OCI-LY1 (cell line): ENCODE measurements at regions not wholly inside any gene's neighbourhood (a gene's known extent, or its start where the extent isn't known, plus 50 kb on each side); places are given as distances from the start of the nearest gene placed in this dataset.

Experiments
- H2AFZ ChIP-seq: fragments of 200-600 bp; sonication (generic), shearing (Covaris generic); 2 replicates; pipeline ENCODE4 v1.6.0; 2014; ENCODE audit warnings: antibody characterized with exemption, mild to moderate bottlenecking, low read length
- H3F3A ChIP-seq: fragments of 200-600 bp; sonication (generic), shearing (Covaris generic); 2 replicates; pipeline ENCODE4 v1.6.0; 2014; ENCODE audit warnings: mild to moderate bottlenecking, antibody characterized with exemption, low read length, moderate library complexity; ENCODE audit not compliant: insufficient read depth
- H3K27ac ChIP-seq: fragments of 200-600 bp; sonication (generic); 2 replicates; pipeline ENCODE4 v1.5.1; 2014; ENCODE audit warnings: low read length, mixed run types, mild to moderate bottlenecking, low read depth; ENCODE audit not compliant: poor library complexity, severe bottlenecking
- H3K27me3 ChIP-seq: fragments of 200-600 bp; sonication (generic); 2 replicates; pipeline ENCODE4 v1.6.0; 2014; ENCODE audit warnings: antibody characterized with exemption, mild to moderate bottlenecking, low read length, moderate library complexity; ENCODE audit not compliant: insufficient read depth
- H3K36me3 ChIP-seq: fragments of 200-600 bp; sonication (generic); 2 replicates; pipeline ENCODE4 v1.6.1; 2014; ENCODE audit warnings: mild to moderate bottlenecking, antibody characterized with exemption, low read length, moderate library complexity, mixed read lengths; ENCODE audit not compliant: insufficient read depth
- H3K4me1 ChIP-seq: fragments of 200-600 bp; sonication (generic); 2 replicates; pipeline ENCODE4 v1.5.1; 2014; ENCODE audit warnings: mild to moderate bottlenecking, low read length, moderate library complexity; ENCODE audit not compliant: insufficient read depth, severe bottlenecking
- H3K4me2 ChIP-seq: fragments of 200-600 bp; sonication (generic), shearing (Covaris generic); 2 replicates; pipeline ENCODE4 v1.6.1; 2014; ENCODE audit warnings: low read length
- H3K4me3 ChIP-seq: fragments of 200-600 bp; sonication (generic); 2 replicates; pipeline ENCODE4 v1.5.1; 2014; ENCODE audit warnings: low read length, low read depth, mild to moderate bottlenecking, mixed read lengths; ENCODE audit not compliant: poor library complexity, severe bottlenecking
- H3K79me2 ChIP-seq: fragments of 200-600 bp; shearing (Covaris generic); 2 replicates; pipeline ENCODE4 v1.6.1; 2016; ENCODE audit warnings: mixed run types, low read length, mixed read lengths; ENCODE audit not compliant: insufficient read depth
- H3K9ac ChIP-seq: fragments of 200-600 bp; sonication (generic), shearing (Covaris generic); 2 replicates; pipeline ENCODE4 v1.6.1; 2014; ENCODE audit warnings: mild to moderate bottlenecking, low read length, mixed read lengths
- H3K9me2 ChIP-seq: fragments of 200-600 bp; sonication (generic), shearing (Covaris generic); 2 replicates; pipeline ENCODE4 v1.6.1; 2014; ENCODE audit warnings: low read depth, mild to moderate bottlenecking, low read length, mixed read lengths
- H3K9me3 ChIP-seq: fragments of 200-600 bp; shearing (Covaris generic); 2 replicates; pipeline ENCODE4 v1.6.1; 2014; ENCODE audit warnings: low read length, mixed read lengths
- H4K20me1 ChIP-seq: fragments of 200-600 bp; sonication (generic), shearing (Covaris generic); 2 replicates; pipeline ENCODE4 v1.6.0; 2016; ENCODE audit warnings: mild to moderate bottlenecking, low read length; ENCODE audit not compliant: insufficient read depth
- CTCF ChIP-seq: fragments of 200-600 bp; sonication (generic), shearing (Covaris generic); IDR thresholded peaks from 2 replicates; pipeline ENCODE4 v1.5.1; 2017; ENCODE audit warnings: mild to moderate bottlenecking, antibody characterized with exemption, low read length, moderate library complexity, mixed read lengths
- EZH2 ChIP-seq: fragments of 200-600 bp; sonication (generic), shearing (Covaris generic); IDR thresholded peaks from 2 replicates; pipeline ENCODE4 v1.8.0; 2017; ENCODE audit warnings: borderline replicate concordance, mixed run types, mild to moderate bottlenecking, antibody characterized with exemption, low read length, moderate library complexity, mixed read lengths

- Histone ChIP-seq H3K4me1 (no peaks in the 10 kb centered on the region), H2AFZ (no peak overlapping the region), H3K27me3 (no peaks in the 10 kb centered on the region), H4K20me1 (no peaks in the 10 kb centered on the region), H3K4me3 (no peak overlapping the region), H3K9me2 (no peaks in the 10 kb centered on the region), H3K9ac (no peak overlapping the region), H3F3A (no peaks in the 10 kb centered on the region), H3K36me3 (no peaks in the 10 kb centered on the region), H3K4me2 (no peak overlapping the region), H3K9me3 (no peaks in the 10 kb centered on the region), H3K27ac (no peak overlapping the region), H3K79me2 (no peaks in the 10 kb centered on the region)
- no peak for TF ChIP-seq CTCF
- no peak for TF ChIP-seq EZH2
These were observed 203.2 kb downstream of the METTL4 start for GRCh38 chr18:2368102-2368501.

- no peaks in the 10 kb centered on the region for H3K9me2 ChIP-seq
- no peaks in the 10 kb centered on the region for H3K27me3 ChIP-seq
- H4K20me1 ChIP-seq, result no peaks in the 10 kb centered on the region
- no peak overlapping the region for H2AFZ ChIP-seq
- no peak overlapping the region for H3K4me3 ChIP-seq
- no peaks in the 10 kb centered on the region for H3K36me3 ChIP-seq
- H3K27ac ChIP-seq, result no peak overlapping the region
- H3K9ac ChIP-seq, result no peak overlapping the region
- TF ChIP-seq CTCF, result no peak
- no peak for TF ChIP-seq EZH2
- no peaks in the 10 kb centered on the region for H3K4me1 ChIP-seq
- no peak overlapping the region for H3K4me2 ChIP-seq
- H3F3A ChIP-seq, result no peaks in the 10 kb centered on the region
- H3K9me3 ChIP-seq, result no peaks in the 10 kb centered on the region
- no peaks in the 10 kb centered on the region for H3K79me2 ChIP-seq
These were observed 194.6 kb downstream of the METTL4 start for GRCh38 chr18:2376707-2377106.

- TF ChIP-seq EZH2 (no peak), CTCF (no peak)
- no peaks in the 10 kb centered on the region for H3K9me3 ChIP-seq
- no peak overlapping the region for H2AFZ ChIP-seq
- H3K79me2 ChIP-seq, result no peaks in the 10 kb centered on the region
- H3K36me3 ChIP-seq, result no peaks in the 10 kb centered on the region
- H3K4me1 ChIP-seq, result no peaks in the 10 kb centered on the region
- no peaks in the 10 kb centered on the region for H3F3A ChIP-seq
- no peaks in the 10 kb centered on the region for H3K27me3 ChIP-seq
- H3K4me2 ChIP-seq, result no peak overlapping the region
- no peak overlapping the region for H3K27ac ChIP-seq
- H3K9ac ChIP-seq, result no peak overlapping the region
- no peak overlapping the region for H3K4me3 ChIP-seq
- no peaks in the 10 kb centered on the region for H3K9me2 ChIP-seq
- H4K20me1 ChIP-seq, result no peaks in the 10 kb centered on the region
These were observed 191.2 kb downstream of the METTL4 start for GRCh38 chr18:2380101-2380500.
